Activated naive CD4-positive, alpha-beta T cell (primary cell): ENCODE measurements at regions not wholly inside any gene's neighbourhood (a gene's known extent, or its start where the extent isn't known, plus 50 kb on each side); places are given as distances from the start of the nearest gene placed in this dataset.

Source experiments
- DNase-seq, 4 experiments: peaks; one replicate each; lab custom pipeline; 2025; lab: John Stamatoyannopoulos, UW

- DNase-seq, result no peak
Measured at GRCh38 chr4:31272331-31273061, 552.3 kb downstream of the PCDH7 start.

- no peak for DNase-seq
Measured at GRCh38 chr4:31275906-31276305, 555.7 kb downstream of the PCDH7 start.

- DNase-seq, result no peak
Measured at GRCh38 chr4:31283679-31284078, 563.5 kb downstream of the PCDH7 start.

GRCh38 chr4:31290836-31291235, 570.7 kb downstream of the PCDH7 start:
- DNase-seq, result no peak

GRCh38 chr4:31291238-31291637, 571.1 kb downstream of the PCDH7 start:
- no peak for DNase-seq

GRCh38 chr4:31294655-31295480, 574.7 kb downstream of the PCDH7 start:
- no peak for DNase-seq

GRCh38 chr4:31298737-31299136, 578.6 kb downstream of the PCDH7 start:
- no peak for DNase-seq

GRCh38 chr4:31307029-31307428, 586.9 kb downstream of the PCDH7 start:
- no peak for DNase-seq

GRCh38 chr4:31324814-31325213, 604.6 kb downstream of the PCDH7 start:
- no peak for DNase-seq

- no peak for DNase-seq
Measured at GRCh38 chr4:31325300-31325699, 605.1 kb downstream of the PCDH7 start.

- no peak for DNase-seq
Measured at GRCh38 chr4:31327031-31327430, 606.9 kb downstream of the PCDH7 start.

GRCh38 chr4:31328932-31329331, 608.8 kb downstream of the PCDH7 start:
- DNase-seq, result no peak

GRCh38 chr4:31334086-31334910, 614.1 kb downstream of the PCDH7 start:
- DNase-seq, result no peak

GRCh38 chr4:31338000-31338399, 617.8 kb downstream of the PCDH7 start:
- DNase-seq, result no peak

GRCh38 chr4:31341601-31342359, 621.6 kb downstream of the PCDH7 start:
- DNase-seq, result no peak

- no peak for DNase-seq
Measured at GRCh38 chr4:31343061-31343460, 622.9 kb downstream of the PCDH7 start.

- DNase-seq, result no peak
Measured at GRCh38 chr4:31349907-31350306, 629.7 kb downstream of the PCDH7 start.

- no peak for DNase-seq
Measured at GRCh38 chr4:31351695-31352094, 631.5 kb downstream of the PCDH7 start.

GRCh38 chr4:31356839-31357238, 636.7 kb downstream of the PCDH7 start:
- no peak for DNase-seq

GRCh38 chr4:31360786-31361185, 640.6 kb downstream of the PCDH7 start:
- no peak for DNase-seq

- no peak for DNase-seq
Measured at GRCh38 chr4:31362756-31363155, 642.6 kb downstream of the PCDH7 start.
